A673 (cell line): ENCODE measurements at regions not wholly inside any gene's neighbourhood (a gene's known extent, or its start where the extent isn't known, plus 50 kb on each side); places are given as distances from the start of the nearest gene placed in this dataset.

Experiments
- CTCF ChIP-seq: fragments of 300-800, 200-600 bp; sonication (generic); conservative IDR thresholded peaks from 2 replicates; pipeline ENCODE4 v1.5.1; 2017; ENCODE audit warnings: low read depth, mild to moderate bottlenecking, antibody characterized with exemption, low read length, moderate library complexity, mixed read lengths
- EZH2 ChIP-seq: fragments of 200-600 bp; sonication (generic); IDR thresholded peaks from 2 replicates; pipeline ENCODE4 v1.6.1; 2017; ENCODE audit warnings: borderline replicate concordance, low read depth, mild to moderate bottlenecking, mixed read lengths, antibody characterized with exemption, low read length; ENCODE audit not compliant: poor library complexity, severe bottlenecking

- TF ChIP-seq EZH2, result no peak
- TF ChIP-seq CTCF, result no peak
These were observed 85.2 kb upstream of the PDHA2 start for GRCh38 chr4:95754667-95755066.
